SK-N-SH treated with all-trans-retinoic acid at 6 μM for 48 hours (cell line): ENCODE measurements at regions not wholly inside any gene's neighbourhood (a gene's known extent, or its start where the extent isn't known, plus 50 kb on each side); places are given as distances from the start of the nearest gene placed in this dataset.

Source experiments
- ARNTL ChIP-seq: fragments of 450-650 bp; formaldehyde crosslinking; IDR thresholded peaks from 2 replicates; pipeline ENCODE4 v1.5.0; 2020; ENCODE audit warnings: low read depth, mild to moderate bottlenecking, moderate library complexity, borderline replicate concordance
- CREB5 ChIP-seq: fragments of 250-450 bp; sonication (Bioruptor Pico); IDR thresholded peaks from 2 replicates; pipeline ENCODE4 v1.5.1; 2020; ENCODE audit warnings: low read depth, mild to moderate bottlenecking, moderate library complexity
- CSDC2 ChIP-seq: fragments of 250-450 bp; sonication (Bioruptor Pico); IDR thresholded peaks from 2 replicates; pipeline ENCODE4 v1.5.0; 2020; ENCODE audit warnings: mild to moderate bottlenecking, moderate library complexity
- GLIS3 ChIP-seq: fragments of 250-450 bp; sonication (Bioruptor Pico); IDR thresholded peaks from 2 replicates; pipeline ENCODE4 v1.5.0; 2020; ENCODE audit warnings: mild to moderate bottlenecking, moderate library complexity
- ISL1 ChIP-seq: fragments of 250-450 bp; sonication (Bioruptor Pico); IDR thresholded peaks from 2 replicates; pipeline ENCODE4 v2.1.2; 2022; ENCODE audit warnings: mild to moderate bottlenecking, moderate library complexity
- OSR1 ChIP-seq: fragments of 250-450 bp; sonication (Bioruptor Pico); IDR thresholded peaks from 2 replicates; pipeline ENCODE4 v1.8.0; 2022; ENCODE audit warnings: moderate library complexity, mild to moderate bottlenecking, inconsistent platforms
- PATZ1 ChIP-seq: fragments of 250-450 bp; sonication (Bioruptor Pico); IDR thresholded peaks from 2 replicates; pipeline ENCODE4 v1.8.0; 2020; ENCODE audit warnings: mild to moderate bottlenecking, moderate library complexity, borderline replicate concordance
- POU6F1 ChIP-seq: fragments of 250-450 bp; sonication (Bioruptor Pico); IDR thresholded peaks from 2 replicates; pipeline ENCODE4 v1.8.0; 2021; ENCODE audit warnings: low read depth, mild to moderate bottlenecking, moderate library complexity, borderline replicate concordance
- PPARA ChIP-seq: fragments of 250-450 bp; sonication (Bioruptor Pico); IDR thresholded peaks from 2 replicates; pipeline ENCODE4 v1.5.0; 2020; ENCODE audit warnings: mild to moderate bottlenecking, borderline replicate concordance
- RARB ChIP-seq: fragments of 250-450 bp; sonication (Bioruptor Pico); IDR thresholded peaks from 2 replicates; pipeline ENCODE4 v1.8.0; 2021; ENCODE audit warnings: mild to moderate bottlenecking, moderate library complexity
- TOX ChIP-seq: fragments of 250-450 bp; sonication (Bioruptor Pico); IDR thresholded peaks from 2 replicates; pipeline ENCODE4 v1.8.0; 2021; ENCODE audit warnings: mild to moderate bottlenecking, moderate library complexity, borderline replicate concordance
- TSHZ2 ChIP-seq: fragments of 250-450 bp; sonication (Bioruptor Pico); IDR thresholded peaks from 2 replicates; pipeline ENCODE4 v1.5.0; 2020; ENCODE audit warnings: mild to moderate bottlenecking, moderate library complexity
- ZFP3 ChIP-seq: fragments of 250-450 bp; sonication (Bioruptor Pico); IDR thresholded peaks from 2 replicates; pipeline ENCODE4 v1.5.0; 2020; ENCODE audit warnings: mild to moderate bottlenecking, moderate library complexity
- ZFP30 ChIP-seq: fragments of 450-650 bp; formaldehyde crosslinking; IDR thresholded peaks from 2 replicates; pipeline ENCODE4 v1.5.0; 2022; ENCODE audit warnings: mild to moderate bottlenecking, moderate library complexity

- TF ChIP-seq PPARA (CRISPR knock-in tag) (no peak), GLIS3 (CRISPR knock-in tag) (no peak), TSHZ2 (no peak), CSDC2 (no peak), ZFP30 (CRISPR knock-in tag) (no peak), RARB (CRISPR knock-in tag) (no peak), OSR1 (no peak), ARNTL (CRISPR knock-in tag) (no peak), POU6F1 (CRISPR knock-in tag) (no peak), TOX (CRISPR knock-in tag) (no peak), ZFP3 (CRISPR knock-in tag) (no peak), CREB5 (CRISPR knock-in tag) (no peak), PATZ1 (no peak), ISL1 (CRISPR knock-in tag) (no peak)
These were observed 260.9 kb upstream of the FZD8 start for GRCh38 chr10:35903021-35903420.
